ENCODE measurements at regions not wholly inside any gene's neighbourhood (a gene's known extent, or its start where the extent isn't known, plus 50 kb on each side); places are given as distances from the start of the nearest gene placed in this dataset.

DNA sequence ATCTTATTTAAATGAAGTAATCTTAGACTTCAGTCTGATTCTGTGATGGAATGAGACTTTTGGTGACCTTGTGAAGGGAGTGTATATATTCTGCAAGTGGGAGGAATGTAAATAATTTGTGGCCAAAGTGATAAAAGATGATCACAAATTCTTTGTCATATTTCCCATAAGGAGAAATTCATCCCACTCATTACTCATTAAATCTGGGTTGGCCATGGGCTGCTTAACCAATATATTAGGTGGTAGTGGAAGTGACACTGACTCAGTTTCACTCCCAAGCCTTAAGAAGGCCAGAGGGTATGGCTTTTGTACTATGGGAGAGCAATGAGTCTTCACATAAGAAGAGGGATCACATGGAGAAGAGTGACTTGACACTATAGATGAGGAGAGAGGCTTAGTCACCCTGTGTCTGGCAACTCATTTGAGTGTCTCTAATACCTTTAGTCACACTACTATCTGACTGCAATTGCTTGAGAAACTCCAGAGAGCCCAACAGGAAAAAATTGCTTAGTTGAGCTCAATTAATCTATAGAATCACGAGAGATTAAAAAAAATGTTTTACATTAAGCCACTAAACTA is 408.2 kb upstream of the PITX2 start:
- H3K4me3 ChIP-seq (ENCODE audit: low read depth, low read length) = no peak overlapping the region

DNA sequence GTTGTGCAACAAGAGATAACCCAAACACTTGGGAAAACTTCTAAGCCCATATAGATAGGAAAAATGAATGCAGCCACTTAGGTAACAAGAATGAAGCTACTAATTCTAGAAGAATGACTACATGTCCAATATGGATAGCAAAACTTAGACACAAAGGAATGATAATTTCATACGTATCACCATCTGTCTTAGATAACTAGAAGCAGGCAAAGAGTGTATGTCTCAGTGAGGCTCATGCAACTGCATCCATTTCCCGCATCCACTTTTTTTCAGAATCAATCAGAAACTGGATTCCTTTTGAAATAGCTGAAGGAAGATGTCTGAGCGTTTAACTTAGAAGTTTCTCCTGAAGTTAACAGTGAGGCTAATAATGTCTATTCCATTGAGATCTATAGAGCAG is 408.7 kb upstream of the PITX2 start:
- no peak for DNase-seq (ENCODE audit: low read depth)

More for the DNA sequence above, 408.2 kb upstream of the PITX2 start:
- no peak for DNase-seq (ENCODE audit: low read depth)
- TF ChIP-seq, protein P1, sequence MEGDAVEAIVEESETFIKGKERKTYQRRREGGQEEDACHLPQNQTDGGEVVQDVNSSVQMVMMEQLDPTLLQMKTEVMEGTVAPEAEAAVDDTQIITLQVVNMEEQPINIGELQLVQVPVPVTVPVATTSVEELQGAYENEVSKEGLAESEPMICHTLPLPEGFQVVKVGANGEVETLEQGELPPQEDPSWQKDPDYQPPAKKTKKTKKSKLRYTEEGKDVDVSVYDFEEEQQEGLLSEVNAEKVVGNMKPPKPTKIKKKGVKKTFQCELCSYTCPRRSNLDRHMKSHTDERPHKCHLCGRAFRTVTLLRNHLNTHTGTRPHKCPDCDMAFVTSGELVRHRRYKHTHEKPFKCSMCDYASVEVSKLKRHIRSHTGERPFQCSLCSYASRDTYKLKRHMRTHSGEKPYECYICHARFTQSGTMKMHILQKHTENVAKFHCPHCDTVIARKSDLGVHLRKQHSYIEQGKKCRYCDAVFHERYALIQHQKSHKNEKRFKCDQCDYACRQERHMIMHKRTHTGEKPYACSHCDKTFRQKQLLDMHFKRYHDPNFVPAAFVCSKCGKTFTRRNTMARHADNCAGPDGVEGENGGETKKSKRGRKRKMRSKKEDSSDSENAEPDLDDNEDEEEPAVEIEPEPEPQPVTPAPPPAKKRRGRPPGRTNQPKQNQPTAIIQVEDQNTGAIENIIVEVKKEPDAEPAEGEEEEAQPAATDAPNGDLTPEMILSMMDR (IDR thresholded peaks at IDR 0.05; ENCODE audit: insufficient read depth, low read length) = no peak

DNA sequence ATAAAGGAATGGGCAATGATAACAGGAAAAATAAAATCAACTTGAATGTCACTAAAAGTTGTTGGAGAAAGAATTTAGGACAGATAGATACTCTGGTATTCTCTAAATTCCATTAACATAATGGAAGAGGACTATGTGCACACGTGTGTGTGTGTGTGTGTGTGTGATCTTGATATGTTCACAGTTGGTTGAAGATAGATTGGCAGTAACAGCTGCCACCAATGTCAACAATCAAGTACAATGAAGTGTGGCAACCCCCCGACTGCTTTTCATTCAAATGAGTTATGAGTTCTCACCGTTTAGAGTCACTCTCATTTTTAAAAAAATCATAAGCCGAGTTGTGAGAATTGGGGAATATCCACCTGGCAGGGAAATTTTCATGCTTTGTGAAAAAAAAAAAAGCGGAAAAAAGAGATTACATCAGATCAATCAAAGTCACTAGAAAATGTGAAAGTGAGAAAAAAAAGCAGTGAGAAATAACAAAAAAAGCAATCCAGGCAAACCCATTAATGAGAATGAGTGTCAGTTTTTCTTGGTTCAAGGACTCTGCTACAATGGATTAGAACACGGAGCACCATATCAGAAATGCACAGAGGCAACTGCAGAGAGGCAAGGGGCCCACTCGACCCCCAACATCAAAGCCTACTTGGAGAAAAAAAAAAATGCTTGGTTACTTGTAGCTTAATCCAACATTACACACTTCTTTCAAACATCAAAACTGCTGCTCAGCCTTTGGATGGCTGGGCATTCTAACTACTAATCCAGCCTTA is 414.9 kb upstream of the PITX2 start:
- no peak overlapping the region for H3K4me3 ChIP-seq (ENCODE audit: low read depth, low read length)
- DNase-seq (ENCODE audit: low read depth) = no peak
- TF ChIP-seq, protein P1 (IDR thresholded peaks at IDR 0.05; ENCODE audit: insufficient read depth, low read length) = no peak

More for the DNA sequence above, 408.7 kb upstream of the PITX2 start:
- TF ChIP-seq, protein P1 (IDR thresholded peaks at IDR 0.05; ENCODE audit: insufficient read depth, low read length) = no peak
- no peak overlapping the region for H3K4me3 ChIP-seq (ENCODE audit: low read depth, low read length)

DNA sequence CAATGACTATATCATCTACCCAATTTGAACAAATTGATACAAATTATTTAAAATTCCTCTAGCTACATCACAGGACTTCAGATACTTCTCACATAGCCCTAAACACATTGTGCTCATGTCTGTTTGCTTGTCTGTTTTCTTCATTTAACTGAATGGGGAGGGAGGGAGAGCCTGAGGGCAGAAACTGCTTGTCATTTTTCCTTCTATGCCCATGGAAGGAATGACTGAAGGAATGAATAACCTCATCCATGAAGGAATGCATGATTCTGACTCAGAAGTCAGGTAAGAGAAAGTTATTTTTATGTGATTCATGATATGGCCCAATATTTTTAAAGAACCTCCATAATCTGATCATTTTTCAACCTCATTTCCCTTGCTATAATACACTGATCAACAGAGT is 418.0 kb upstream of the PITX2 start:
- TF ChIP-seq, protein P1 (IDR thresholded peaks at IDR 0.05; ENCODE audit: insufficient read depth, low read length) = no peak
- H3K4me3 ChIP-seq (ENCODE audit: low read depth, low read length) = no peak overlapping the region
- no peak for DNase-seq (ENCODE audit: low read depth)

DNA sequence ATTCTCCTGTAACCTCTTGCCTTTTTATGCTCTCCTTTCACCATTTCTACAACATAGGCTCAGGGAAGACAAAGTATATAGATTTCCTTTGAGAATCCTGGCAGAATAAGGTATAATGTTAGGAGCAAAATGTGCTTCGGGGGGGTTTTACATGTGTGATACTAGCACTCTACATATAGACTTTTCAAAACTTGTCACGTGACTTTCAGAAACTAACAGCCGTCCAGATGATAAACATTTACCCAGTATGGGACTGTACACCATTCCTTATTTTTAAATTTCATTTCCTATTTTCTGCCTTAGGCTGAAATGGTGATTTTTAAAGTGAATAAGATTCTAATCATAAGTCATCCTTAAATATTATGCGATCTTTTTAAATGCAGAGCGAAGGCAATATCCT is 420.4 kb upstream of the PITX2 start:
- DNase-seq (ENCODE audit: low read depth) = no peak
- no peak overlapping the region for H3K4me3 ChIP-seq (ENCODE audit: low read depth, low read length)
- TF ChIP-seq, protein P1 (IDR thresholded peaks at IDR 0.05; ENCODE audit: insufficient read depth, low read length) = no peak

DNA sequence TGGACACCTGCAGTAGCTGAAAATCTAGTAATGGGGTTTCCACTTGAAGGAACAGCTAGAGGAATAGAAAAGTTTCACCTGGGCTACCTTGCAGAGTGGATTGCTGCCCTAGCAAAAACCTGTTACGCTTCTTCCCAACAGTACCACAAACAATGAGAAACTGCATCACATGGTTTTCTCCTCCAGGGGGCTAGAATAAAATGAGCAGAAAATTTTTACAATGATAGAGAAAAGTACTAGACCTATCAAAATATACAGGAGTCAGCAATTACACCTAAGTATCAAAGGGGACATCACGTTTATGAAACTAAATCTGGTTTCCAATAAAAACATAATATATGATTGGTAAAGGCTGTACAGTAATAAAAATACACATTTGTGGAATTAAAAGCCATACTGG is 423.1 kb upstream of the PITX2 start:
- TF ChIP-seq, protein P1 (IDR thresholded peaks at IDR 0.05; ENCODE audit: insufficient read depth, low read length) = no peak
- no peak for DNase-seq (ENCODE audit: low read depth)
- H3K4me3 ChIP-seq (ENCODE audit: low read depth, low read length) = no peak overlapping the region
